Adrenal gland (tissue), 9 donors: ENCODE measurements at regions not wholly inside any gene's neighbourhood (a gene's known extent, or its start where the extent isn't known, plus 50 kb on each side); places are given as distances from the start of the nearest gene placed in this dataset.

Source experiments
- DNase-seq, 7 donors: peaks; one replicate each; pipeline ENCODE4 v3.0.0-alpha.2; 2019 to 2020
- H3K27ac ChIP-seq, 5 donors: fragments of 200-600 bp; sonication (generic) in 4 of 5; 1 replicate in 3 of 5; 2 replicates in 2 of 5; pipeline versions ENCODE4 v1.5.1 to v1.8.0; 2016 to 2020; ENCODE audit warnings: mild to moderate bottlenecking in 1 of 5
- H3K27me3 ChIP-seq: fragments of 200-600 bp; 2 replicates; pipeline ENCODE4 v1.8.0; 2021
- H3K36me3 ChIP-seq, 2 donors: fragments of 200-600 bp; replicated peaks in 1 of 2; 1 replicate in 1 of 2; 2 replicates in 1 of 2; pipeline versions ENCODE4 v1.5.1 to v1.8.0; 2018 to 2022
- H3K4me1 ChIP-seq, 2 donors: fragments of 200-600 bp; replicated peaks in 1 of 2; 1 replicate in 1 of 2; 2 replicates in 1 of 2; pipeline versions ENCODE4 v1.5.1 to v1.8.0; 2018 to 2021
- H3K4me3 ChIP-seq, 4 donors: fragments of 200-600 bp; sonication (generic) in 3 of 4; one replicate each; pipeline ENCODE4 v1.5.1; 2016 to 2018
- H3K9me3 ChIP-seq, 3 donors: fragments of 200-600 bp; sonication (generic) in 1 of 3; replicated peaks in 1 of 3; 1 replicate in 2 of 3; 2 replicates in 1 of 3; pipeline versions ENCODE4 v1.5.1 to v1.8.0; 2016 to 2021
- CTCF ChIP-seq, 6 experiments: fragments of 450-650 bp in 4 of 6; fragments of 200-600 bp in 2 of 6; sonication (generic) in 1 of 6; IDR thresholded peaks; 1 replicate in 5 of 6; 2 replicates in 1 of 6; pipeline versions ENCODE4 v1.5.1 to v1.8.0; 2016 to 2021; ENCODE audit warnings: antibody characterized with exemption in 6 of 6, mild to moderate bottlenecking in 2 of 6, moderate library complexity in 1 of 6
- POLR2A ChIP-seq, 2 donors: fragments of 450-650 bp; IDR thresholded peaks; one replicate each; pipeline ENCODE4 v1.6.1; 2017; ENCODE audit warnings: antibody characterized with exemption in 2 of 2, mild to moderate bottlenecking in 2 of 2, moderate library complexity in 1 of 2
- WGBS, 4 donors: extraction: QIAGEN DNeasy Blood & Tissue Kit in 2 of 4; methylation state at CpG; one replicate each; pipeline versions ENCODE4 v1.1.5 to v1.1.7; 2013 to 2017; 5-methylcytosine and 5-hydroxymethylcytosine counted together
- intact Hi-C, 2 donors: fragments of 100-400 bp; cut with DNase I; formaldehyde crosslinking; loops; one replicate each; pipeline versions ENCODE4 v1.14.1 to v1.15.0; 2022 to 2023
- donor health status: healthy with polysubstance abuse.
- donor health status: Bipolar disorder and iron deficiency.
- donor health status: DM: yes; HTN: yes; CAD: no.
- donor health status: DM: no; HTN: no; CAD: no.
- donor health status: DM: no; HTN: no; CAD: no.

- Histone ChIP-seq H3K27me3 (no peaks in the 10 kb centered on the region), H3K27ac (no peak overlapping the region), H3K9me3 (no peaks in the 10 kb centered on the region), H3K4me1 (no peaks in the 10 kb centered on the region), H3K36me3 (no peaks in the 10 kb centered on the region), H3K4me3 (no peak overlapping the region)
- 57 to 62% (median 58%) methylated on average over 1 of the region's 1 CpG for WGBS, 4 donors
- intact Hi-C loops, result no loop called here
- no peak for TF ChIP-seq POLR2A (IDR thresholded peaks at IDR 0.05)
- DNase-seq, result no peak
Measured at GRCh38 chr13:78410847-78411246, 192.5 kb downstream of the POU4F1 start.

DNA sequence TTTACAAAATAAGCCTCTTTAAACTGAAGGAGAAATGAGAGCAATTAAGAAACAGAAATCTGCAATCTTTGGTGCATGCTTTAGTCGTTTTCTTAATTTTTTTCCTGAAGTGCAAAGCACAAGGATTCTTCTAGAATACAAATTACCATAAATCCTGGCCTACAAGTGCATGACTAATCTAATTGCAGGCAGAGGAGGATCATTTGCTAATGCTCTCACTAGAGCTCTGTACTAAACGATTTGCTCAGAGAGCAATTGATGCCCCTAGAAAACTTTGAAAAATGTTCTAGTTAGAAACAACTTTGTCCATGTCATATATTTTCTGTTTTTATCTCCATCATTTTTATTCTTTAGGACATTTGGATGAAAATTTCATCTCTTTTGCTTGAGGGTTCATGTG lies 193.2 kb downstream of the POU4F1 start:
- intact Hi-C loops, result no loop called here
- Histone ChIP-seq H3K36me3 (no peaks in the 10 kb centered on the region), H3K27me3 (no peaks in the 10 kb centered on the region), H3K4me3 (no peak overlapping the region), H3K4me1 (no peaks in the 10 kb centered on the region), H3K27ac (no peak overlapping the region), H3K9me3 (no peaks in the 10 kb centered on the region)
- 33 to 46% (median 35%) methylated on average over 2 of the region's 2 CpGs for WGBS, 4 donors
- no peak for DNase-seq
- TF ChIP-seq POLR2A (IDR thresholded peaks at IDR 0.05), result no peak
- no peak for TF ChIP-seq CTCF (IDR thresholded peaks at IDR 0.05)

DNA sequence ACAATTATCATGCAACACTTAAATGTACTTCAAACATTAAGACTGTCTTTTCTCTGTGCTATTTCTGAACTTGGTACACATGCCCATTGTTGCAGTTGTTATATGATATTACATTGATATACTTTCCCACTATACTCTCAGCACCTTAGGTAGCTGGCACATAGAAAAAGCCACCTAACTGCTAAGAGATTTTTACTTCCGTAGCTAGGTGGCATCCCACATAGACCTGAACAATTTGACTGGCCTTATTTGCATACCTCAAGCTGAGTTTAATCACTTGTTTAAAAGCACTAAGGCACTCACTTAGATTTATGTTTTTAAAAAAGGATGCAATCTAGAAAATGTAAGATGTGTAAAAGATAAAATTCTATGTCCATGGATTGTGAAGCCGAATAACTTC lies 194.2 kb downstream of the POU4F1 start:
- no peaks in the 10 kb centered on the region for H3K4me1 ChIP-seq
- intact Hi-C loops, result no loop called here
- WGBS, 4 donors, result 56 to 65% (median 60%) methylated on average over 2 of the region's 2 CpGs
- no peaks in the 10 kb centered on the region for H3K36me3 ChIP-seq
- no peaks in the 10 kb centered on the region for H3K27me3 ChIP-seq
- DNase-seq, result no peak
- H3K9me3 ChIP-seq, result no peaks in the 10 kb centered on the region
- H3K4me3 ChIP-seq, result no peak overlapping the region
- no peak overlapping the region for H3K27ac ChIP-seq
- no peak for TF ChIP-seq CTCF (IDR thresholded peaks at IDR 0.05)
- TF ChIP-seq POLR2A (IDR thresholded peaks at IDR 0.05), result no peak

DNA sequence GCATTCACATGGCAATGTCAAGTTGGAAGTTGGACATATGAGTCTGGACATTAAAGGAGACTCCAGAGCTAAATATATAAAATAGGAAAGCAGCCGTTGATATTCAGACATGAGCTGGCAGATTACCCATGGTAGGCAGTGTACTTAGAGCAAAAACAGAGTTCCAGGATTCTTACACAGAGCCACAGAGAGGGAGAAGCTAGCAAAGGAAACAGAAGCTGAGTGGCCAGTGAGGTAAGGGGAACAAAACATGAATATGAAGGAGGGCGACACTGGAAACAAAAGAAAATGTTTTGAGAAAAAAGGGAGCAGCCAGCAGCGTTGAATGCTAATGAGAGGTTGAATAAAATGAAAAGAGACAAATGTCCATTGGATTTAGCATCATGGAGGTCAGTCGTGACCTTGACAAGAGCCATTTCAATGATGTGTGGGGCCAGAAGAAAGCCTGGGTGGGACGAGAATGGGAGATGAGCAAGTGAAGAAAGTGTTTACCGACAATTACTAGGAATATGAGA lies 198.4 kb downstream of the POU4F1 start:
- no peak overlapping the region for H3K27ac ChIP-seq
- no peaks in the 10 kb centered on the region for H3K27me3 ChIP-seq
- TF ChIP-seq POLR2A (IDR thresholded peaks at IDR 0.05) (no peak), CTCF (IDR thresholded peaks at IDR 0.05) (no peak)
- H3K36me3 ChIP-seq, result no peaks in the 10 kb centered on the region
- H3K4me3 ChIP-seq, result no peak overlapping the region
- WGBS, 4 donors, result 63 to 69% (median 67%) methylated on average over 6 of the region's 6 CpGs
- no peaks in the 10 kb centered on the region for H3K4me1 ChIP-seq
- H3K9me3 ChIP-seq, result no peaks in the 10 kb centered on the region
- intact Hi-C loops, result no loop called here
- DNase-seq, result no peak

DNA sequence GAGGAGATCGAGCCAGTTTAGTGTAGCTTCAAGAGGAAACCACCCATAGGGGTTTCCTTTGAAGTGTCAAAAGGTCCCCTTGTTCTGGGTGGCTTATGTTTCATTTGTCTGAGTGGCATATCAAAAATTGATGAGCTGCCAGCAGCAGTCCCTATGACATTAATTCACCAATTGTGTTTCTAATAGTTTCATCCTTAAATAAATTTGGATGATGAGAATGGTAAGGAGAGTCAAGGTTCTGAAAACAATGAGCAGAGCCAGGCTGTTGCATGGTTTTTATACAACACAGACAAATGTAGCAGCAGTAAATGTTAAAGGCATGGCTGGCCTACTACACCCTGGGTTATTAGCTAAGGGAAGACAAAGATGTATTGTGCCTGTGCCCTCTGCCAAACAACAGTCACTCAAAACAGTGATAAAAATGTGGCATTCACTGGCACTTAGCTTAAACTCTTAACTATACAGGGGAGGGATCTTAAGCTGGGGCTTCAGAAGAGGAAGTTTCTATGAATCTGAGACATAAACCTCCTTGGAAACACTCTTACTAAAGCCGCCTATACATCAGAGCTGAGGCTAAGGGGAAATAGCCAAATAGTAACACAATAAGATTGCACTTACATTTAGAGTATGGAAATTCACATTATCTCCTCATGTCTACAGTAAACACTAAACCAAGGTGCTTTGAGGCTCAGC lies 200.5 kb downstream of the POU4F1 start:
- no peak for DNase-seq
- Histone ChIP-seq H3K4me1 (no peaks in the 10 kb centered on the region), H3K4me3 (no peak overlapping the region), H3K27me3 (no peaks in the 10 kb centered on the region), H3K36me3 (no peaks in the 10 kb centered on the region), H3K9me3 (no peaks in the 10 kb centered on the region), H3K27ac (no peak overlapping the region)
- TF ChIP-seq CTCF (IDR thresholded peaks at IDR 0.05), result no peak
- no peak for TF ChIP-seq POLR2A (IDR thresholded peaks at IDR 0.05)
- WGBS, 4 donors, result 40 to 53% (median 45%) methylated on average over 2 of the region's 2 CpGs
- intact Hi-C loops, result no loop called here
